ENCODE measurements at regions not wholly inside any gene's neighbourhood (a gene's known extent, or its start where the extent isn't known, plus 50 kb on each side); places are given as distances from the start of the nearest gene placed in this dataset.

DNA sequence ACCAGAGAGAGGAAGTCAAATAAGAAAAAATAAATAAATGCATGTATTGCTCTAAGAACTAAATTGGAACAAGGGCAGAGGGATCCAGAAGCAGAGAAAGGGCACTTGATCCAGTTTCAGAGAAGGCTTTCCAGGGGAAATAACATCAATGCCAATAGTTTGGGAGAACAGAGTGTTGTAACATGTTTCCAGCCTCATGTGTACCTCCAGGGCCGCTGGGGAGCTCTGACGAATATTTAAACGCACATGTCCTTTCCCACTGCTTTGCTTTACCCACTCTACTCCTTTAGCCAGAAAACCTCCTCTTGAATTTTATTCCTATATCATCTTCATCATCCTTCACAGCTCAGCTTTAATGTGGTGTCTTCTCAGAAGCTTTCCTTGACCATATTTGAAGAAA, 233.7 kb downstream of the ENC1 start:
- DNase-seq = no peak
- Histone ChIP-seq H3K4me3 (no peak overlapping the region), H3K9me3 (no peaks in the 10 kb centered on the region), H3K36me3 (ENCODE audit: insufficient read depth in 1 of 2, low read depth in 1 of 2) (no peaks in the 10 kb centered on the region), H3K27me3 (ENCODE audit: insufficient read depth in 3 of 3, low read length in 2 of 3) (no peaks in the 10 kb centered on the region), H3K27ac (no peak overlapping the region), H3K4me1 (peaks cover 66% of the 10 kb centered on the region)
- intact Hi-C loops (cut with DNase I) = loop anchor here in 1 of 2 donors (10.0 kb wide), 1 partner anchor 228 kb away; no protein-coding TSS in a partner anchor
- TF ChIP-seq, protein P1, sequence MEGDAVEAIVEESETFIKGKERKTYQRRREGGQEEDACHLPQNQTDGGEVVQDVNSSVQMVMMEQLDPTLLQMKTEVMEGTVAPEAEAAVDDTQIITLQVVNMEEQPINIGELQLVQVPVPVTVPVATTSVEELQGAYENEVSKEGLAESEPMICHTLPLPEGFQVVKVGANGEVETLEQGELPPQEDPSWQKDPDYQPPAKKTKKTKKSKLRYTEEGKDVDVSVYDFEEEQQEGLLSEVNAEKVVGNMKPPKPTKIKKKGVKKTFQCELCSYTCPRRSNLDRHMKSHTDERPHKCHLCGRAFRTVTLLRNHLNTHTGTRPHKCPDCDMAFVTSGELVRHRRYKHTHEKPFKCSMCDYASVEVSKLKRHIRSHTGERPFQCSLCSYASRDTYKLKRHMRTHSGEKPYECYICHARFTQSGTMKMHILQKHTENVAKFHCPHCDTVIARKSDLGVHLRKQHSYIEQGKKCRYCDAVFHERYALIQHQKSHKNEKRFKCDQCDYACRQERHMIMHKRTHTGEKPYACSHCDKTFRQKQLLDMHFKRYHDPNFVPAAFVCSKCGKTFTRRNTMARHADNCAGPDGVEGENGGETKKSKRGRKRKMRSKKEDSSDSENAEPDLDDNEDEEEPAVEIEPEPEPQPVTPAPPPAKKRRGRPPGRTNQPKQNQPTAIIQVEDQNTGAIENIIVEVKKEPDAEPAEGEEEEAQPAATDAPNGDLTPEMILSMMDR (IDR thresholded peaks at IDR 0.05) = no peak
- ATAC-seq = no peak
- 43 to 95% (median 55%) methylated on average over 3 of the region's 3 CpGs for WGBS, 3 donors

DNA sequence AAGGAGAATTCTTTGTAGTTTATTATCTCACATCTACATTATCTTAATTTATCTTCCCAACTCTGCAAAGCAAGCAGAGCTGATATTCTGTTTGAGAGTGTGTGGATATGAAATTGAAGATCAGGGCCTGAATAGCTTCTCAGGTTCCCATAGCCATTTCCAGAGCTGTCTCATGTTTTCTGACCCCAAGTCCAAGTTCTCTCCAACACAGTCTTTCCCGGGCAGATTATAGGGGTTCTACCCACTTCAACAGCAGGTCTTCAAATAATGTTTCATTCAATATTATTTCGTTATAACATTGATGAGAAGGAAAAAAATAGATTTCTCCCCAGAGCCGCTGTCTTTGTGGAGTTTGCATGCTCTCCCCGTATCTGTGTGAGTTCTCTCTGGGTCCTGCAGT, 234.9 kb downstream of the ENC1 start:
- H3K4me3 ChIP-seq = no peak overlapping the region
- H3K36me3 ChIP-seq (ENCODE audit: insufficient read depth in 1 of 2, low read depth in 1 of 2) = no peaks in the 10 kb centered on the region
- intact Hi-C loops (cut with DNase I) = loop anchor here (2.0 to 10.0 kb wide), 2 partner anchors 229 to 235 kb away; partner anchors contain the start of gene ENC1 (in 1 of the 2)
- TF ChIP-seq, protein P1 (IDR thresholded peaks at IDR 0.05) = no peak
- H3K9me3 ChIP-seq = no peaks in the 10 kb centered on the region
- no peaks in the 10 kb centered on the region for H3K27me3 ChIP-seq (ENCODE audit: insufficient read depth in 3 of 3, low read length in 2 of 3)
- peak in 1 of 4 donors; percentile 23 for ATAC-seq
- no peak for DNase-seq
- 55 to 71% (median 56%) methylated on average over 4 of the region's 4 CpGs for WGBS, 3 donors
- H3K4me1 ChIP-seq = peaks cover 67% of the 10 kb centered on the region
- H3K27ac ChIP-seq = peak overlapping the region; percentile 78

DNA sequence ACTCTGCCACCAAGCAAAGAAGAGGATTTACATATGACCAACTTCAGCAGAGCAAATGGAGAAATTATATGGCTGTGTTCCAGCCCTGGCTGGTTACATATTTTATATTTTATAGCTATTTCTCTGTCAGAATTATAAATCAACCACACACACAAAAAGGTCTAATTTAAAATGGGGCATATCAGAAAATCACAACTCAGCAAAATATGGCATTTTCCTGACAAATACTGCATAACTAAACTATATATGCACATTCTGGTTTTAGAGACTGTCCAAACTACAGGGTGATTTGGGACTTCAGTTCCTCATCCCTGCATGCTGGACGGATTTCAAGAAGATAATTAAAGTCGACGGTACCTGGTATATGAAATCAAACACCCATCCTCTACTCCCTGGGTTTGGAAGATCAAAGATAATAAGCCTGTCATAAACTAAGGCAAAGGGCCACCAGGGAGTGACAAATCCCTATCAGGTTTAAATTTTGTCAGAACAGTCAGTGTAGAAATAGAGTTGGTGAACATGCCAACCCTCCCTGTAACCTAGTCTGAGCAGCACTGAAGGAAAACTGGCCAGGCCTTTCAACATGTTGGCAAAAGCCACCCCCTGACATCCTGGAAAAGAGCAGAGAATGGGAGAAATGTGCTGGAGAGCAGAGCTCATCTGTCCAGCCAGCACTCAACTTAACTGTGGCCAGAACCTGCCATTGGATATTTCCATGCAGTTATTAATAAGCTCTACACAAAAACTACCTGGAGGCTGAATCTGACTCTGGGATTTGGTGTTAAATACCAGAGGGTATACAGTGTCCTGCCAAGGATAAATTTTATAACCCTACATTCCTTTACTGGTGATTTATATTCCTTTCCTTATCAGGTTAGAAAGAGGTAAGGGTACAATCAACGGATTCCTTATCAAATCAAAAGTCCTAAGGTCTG, 235.7 kb downstream of the ENC1 start:
- WGBS, 3 donors = 20 to 44% (median 29%) methylated on average over 4 of the region's 4 CpGs
- TF ChIP-seq, protein P1 (IDR thresholded peaks at IDR 0.05) = peak; percentile 27
- DNase-seq = peak in 1 of 2 donors; percentile 54

DNA sequence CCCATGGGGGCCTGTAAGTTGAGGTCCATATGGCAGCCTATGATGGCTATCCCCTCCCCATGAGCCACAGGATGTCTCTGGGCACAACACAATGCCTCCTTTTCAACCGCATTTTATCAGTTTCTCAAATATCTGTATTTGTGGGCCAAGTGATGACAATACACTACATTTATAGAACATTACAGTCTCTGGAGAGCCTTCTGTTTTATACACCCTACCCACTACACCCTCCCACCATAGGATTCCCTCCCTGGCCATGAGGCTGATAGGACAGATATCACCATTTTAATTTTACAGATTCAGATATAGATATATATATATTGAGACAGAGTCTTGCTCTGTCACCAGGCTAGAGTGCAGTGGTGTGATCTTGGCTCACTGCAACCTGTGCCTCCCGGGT, 236.8 kb downstream of the ENC1 start:
- ATAC-seq = peak; percentile 48 to 80 (median 68)
- Histone ChIP-seq H3K36me3 (ENCODE audit: insufficient read depth in 1 of 2, low read depth in 1 of 2) (no peaks in the 10 kb centered on the region), H3K27ac (peak overlapping the region; percentile 78), H3K27me3 (ENCODE audit: insufficient read depth in 3 of 3, low read length in 2 of 3) (no peaks in the 10 kb centered on the region), H3K4me3 (no peak overlapping the region), H3K4me1 (peaks cover 62% of the 10 kb centered on the region), H3K9me3 (no peaks in the 10 kb centered on the region)
- 36 to 71% (median 50%) methylated on average over 2 of the region's 2 CpGs for WGBS, 3 donors
- no peak for DNase-seq
- intact Hi-C loops (cut with DNase I) = loop anchor here (2.0 to 10.0 kb wide), 2 partner anchors 231 to 237 kb away; partner anchors contain the start of gene ENC1 (in 1 of the 2)
- TF ChIP-seq, protein P1 (IDR thresholded peaks at IDR 0.05) = no peak

More for the DNA sequence above, 235.7 kb downstream of the ENC1 start:
- ATAC-seq = peak; percentile 81 to 90 (median 86)
- Histone ChIP-seq H3K9me3 (no peaks in the 10 kb centered on the region), H3K27ac (peak overlapping the region; percentile 78), H3K27me3 (ENCODE audit: insufficient read depth in 3 of 3, low read length in 2 of 3) (no peaks in the 10 kb centered on the region), H3K36me3 (ENCODE audit: insufficient read depth in 1 of 2, low read depth in 1 of 2) (no peaks in the 10 kb centered on the region), H3K4me3 (no peak overlapping the region), H3K4me1 (peaks cover 70% of the 10 kb centered on the region)
- intact Hi-C loops (cut with DNase I) = loop anchor here (2.0 to 10.0 kb wide), 2 partner anchors 230 to 236 kb away; partner anchors contain the start of gene ENC1 (in 1 of the 2)
